ENCODE measurements at regions not wholly inside any gene's neighbourhood (a gene's known extent, or its start where the extent isn't known, plus 50 kb on each side); places are given as distances from the start of the nearest gene placed in this dataset.

- TF ChIP-seq CTCF (IDR thresholded peaks at IDR 0.05; ENCODE audit: low read length) = no peak
- TF ChIP-seq EZH2 (IDR thresholded peaks at IDR 0.05; ENCODE audit: borderline replicate concordance, low read length) = no peak
Measured at GRCh38 chr11:116454951-116455350, 317.8 kb downstream of the BUD13 start.

Data from OCI-LY1 (cell line).